ENCODE measurements at regions not wholly inside any gene's neighbourhood (a gene's known extent, or its start where the extent isn't known, plus 50 kb on each side); places are given as distances from the start of the nearest gene placed in this dataset.

DNA sequence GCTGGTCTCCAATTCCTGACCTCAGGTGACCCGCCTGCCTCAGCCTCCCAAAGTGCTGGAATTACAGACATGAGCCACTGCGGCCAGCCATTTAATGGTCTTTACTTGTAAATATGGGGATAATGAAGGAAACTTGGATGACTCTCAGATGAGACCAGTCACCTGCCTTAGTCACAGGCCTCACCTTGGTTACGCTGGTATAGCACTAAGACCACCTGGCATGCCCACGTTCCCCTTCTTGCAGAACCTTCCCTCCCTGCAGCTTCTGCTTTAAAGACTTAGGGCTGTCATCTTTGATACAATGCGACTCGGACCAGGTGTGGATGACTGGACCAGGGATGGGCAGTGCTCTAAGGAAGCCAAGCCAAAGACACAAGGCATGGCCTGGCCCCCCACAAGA, 629.9 kb downstream of the CCDC171 start:
- TF ChIP-seq, protein P1, sequence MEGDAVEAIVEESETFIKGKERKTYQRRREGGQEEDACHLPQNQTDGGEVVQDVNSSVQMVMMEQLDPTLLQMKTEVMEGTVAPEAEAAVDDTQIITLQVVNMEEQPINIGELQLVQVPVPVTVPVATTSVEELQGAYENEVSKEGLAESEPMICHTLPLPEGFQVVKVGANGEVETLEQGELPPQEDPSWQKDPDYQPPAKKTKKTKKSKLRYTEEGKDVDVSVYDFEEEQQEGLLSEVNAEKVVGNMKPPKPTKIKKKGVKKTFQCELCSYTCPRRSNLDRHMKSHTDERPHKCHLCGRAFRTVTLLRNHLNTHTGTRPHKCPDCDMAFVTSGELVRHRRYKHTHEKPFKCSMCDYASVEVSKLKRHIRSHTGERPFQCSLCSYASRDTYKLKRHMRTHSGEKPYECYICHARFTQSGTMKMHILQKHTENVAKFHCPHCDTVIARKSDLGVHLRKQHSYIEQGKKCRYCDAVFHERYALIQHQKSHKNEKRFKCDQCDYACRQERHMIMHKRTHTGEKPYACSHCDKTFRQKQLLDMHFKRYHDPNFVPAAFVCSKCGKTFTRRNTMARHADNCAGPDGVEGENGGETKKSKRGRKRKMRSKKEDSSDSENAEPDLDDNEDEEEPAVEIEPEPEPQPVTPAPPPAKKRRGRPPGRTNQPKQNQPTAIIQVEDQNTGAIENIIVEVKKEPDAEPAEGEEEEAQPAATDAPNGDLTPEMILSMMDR (IDR thresholded peaks at IDR 0.05): no peak
- no peak for TF ChIP-seq POLR2A (IDR thresholded peaks at IDR 0.05)

All from right lobe of liver (tissue), 4 donors.